Activated T-helper 1 cell treated with anti-CD3 and anti-CD28 coated beads, Interleukin-12 subunit alpha, Interleukin-12 subunit beta, Interleukin-2, Interleukin-4 antibody, amounts not matched to agents 30 ng/mL and 10 ng/mL and 1 ng/mL, durations not matched to agents 14 hours and 24 hours and 36 hours (primary cell): ENCODE measurements at regions not wholly inside any gene's neighbourhood (a gene's known extent, or its start where the extent isn't known, plus 50 kb on each side); places are given as distances from the start of the nearest gene placed in this dataset.

ENCODE experiments used
- DNase-seq: peaks from one replicate; pipeline ENCODE4 v3.0.0; 2021; ENCODE audit warnings: low spot score
- H3K27ac Mint-ChIP-seq: one replicate; pipeline ENCODE4 v1.8.0; 2021; ENCODE audit warnings: mild to moderate bottlenecking, mixed read lengths
- H3K27me3 Mint-ChIP-seq: one replicate; pipeline ENCODE4 v1.8.0; 2022; ENCODE audit warnings: mild to moderate bottlenecking, moderate library complexity, mixed read lengths; ENCODE audit not compliant: insufficient read depth
- H3K36me3 Mint-ChIP-seq: one replicate; pipeline ENCODE4 v1.8.0; 2021; ENCODE audit warnings: low read depth, mixed read lengths
- H3K4me1 Mint-ChIP-seq: one replicate; pipeline ENCODE4 v1.8.0; 2021; ENCODE audit warnings: low read depth, mixed read lengths
- H3K4me3 Mint-ChIP-seq: one replicate; pipeline ENCODE4 v1.8.0; 2021; ENCODE audit warnings: mild to moderate bottlenecking, moderate library complexity, mixed read lengths
- H3K9me3 Mint-ChIP-seq: one replicate; pipeline ENCODE4 v1.8.0; 2021; ENCODE audit warnings: mixed read lengths
- intact Hi-C: fragments of 100-400 bp; cut with micrococcal nuclease; formaldehyde crosslinking; loops from one replicate; pipeline ENCODE4 v1.15.1; 2024

- H3K27me3 Mint-ChIP-seq, result peaks cover 5% of the 10 kb centered on the region
- H3K36me3 Mint-ChIP-seq, result no peaks in the 10 kb centered on the region
- no peaks in the 10 kb centered on the region for H3K4me1 Mint-ChIP-seq
- no peak for DNase-seq
- intact Hi-C loops, result no loop called here
- H3K4me3 Mint-ChIP-seq, result no peak overlapping the region
- H3K9me3 Mint-ChIP-seq, result peaks cover 9% of the 10 kb centered on the region
- H3K27ac Mint-ChIP-seq, result no peak overlapping the region
Measured at GRCh38 chr6:14811775-14812428, 434.0 kb upstream of the JARID2 start.

GRCh38 chr6:14814016-14814415 is 431.9 kb upstream of the JARID2 start:
- intact Hi-C loops, result no loop called here
- H3K27ac Mint-ChIP-seq, result no peak overlapping the region

GRCh38 chr6:14816116-14816859 is 429.6 kb upstream of the JARID2 start:
- Mint-ChIP-seq H3K36me3 (peaks cover 2% of the 10 kb centered on the region), H3K4me1 (peaks cover 22% of the 10 kb centered on the region), H3K27me3 (peaks cover 3% of the 10 kb centered on the region), H3K9me3 (peaks cover 11% of the 10 kb centered on the region), H3K4me3 (no peak overlapping the region), H3K27ac (no peak overlapping the region)
- intact Hi-C loops, result no loop called here
- no peak for DNase-seq

More at GRCh38 chr6:14814016-14814415, 431.9 kb upstream of the JARID2 start:
- H3K36me3 Mint-ChIP-seq, result no peaks in the 10 kb centered on the region
- H3K9me3 Mint-ChIP-seq, result no peaks in the 10 kb centered on the region
- no peak for DNase-seq
- no peak overlapping the region for H3K4me3 Mint-ChIP-seq
- peaks cover 5% of the 10 kb centered on the region for H3K27me3 Mint-ChIP-seq
- peaks cover 3% of the 10 kb centered on the region for H3K4me1 Mint-ChIP-seq

GRCh38 chr6:14817074-14817473 is 428.8 kb upstream of the JARID2 start:
- H3K27ac Mint-ChIP-seq, result no peak overlapping the region
- H3K27me3 Mint-ChIP-seq, result peaks cover 3% of the 10 kb centered on the region
- H3K4me3 Mint-ChIP-seq, result no peak overlapping the region
- peaks cover 2% of the 10 kb centered on the region for H3K36me3 Mint-ChIP-seq
- H3K9me3 Mint-ChIP-seq, result peaks cover 11% of the 10 kb centered on the region
- DNase-seq, result no peak
- intact Hi-C loops, result no loop called here
- H3K4me1 Mint-ChIP-seq, result peaks cover 27% of the 10 kb centered on the region

- Mint-ChIP-seq H3K4me3 (no peak overlapping the region), H3K27ac (no peak overlapping the region), H3K27me3 (peaks cover 2% of the 10 kb centered on the region), H3K36me3 (peaks cover 2% of the 10 kb centered on the region), H3K4me1 (peaks cover 27% of the 10 kb centered on the region), H3K9me3 (peaks cover 11% of the 10 kb centered on the region)
- DNase-seq, result no peak
- intact Hi-C loops, result no loop called here
Measured at GRCh38 chr6:14818422-14818884, 427.4 kb upstream of the JARID2 start.

- intact Hi-C loops, result no loop called here
- Mint-ChIP-seq H3K36me3 (peaks cover 2% of the 10 kb centered on the region), H3K4me1 (peaks cover 27% of the 10 kb centered on the region), H3K27me3 (no peaks in the 10 kb centered on the region), H3K27ac (peak overlapping the region; percentile 8), H3K4me3 (no peak overlapping the region), H3K9me3 (peaks cover 11% of the 10 kb centered on the region)
- DNase-seq, result no peak
Measured at GRCh38 chr6:14819001-14819400, 426.9 kb upstream of the JARID2 start.

GRCh38 chr6:14819840-14820420 is 425.9 kb upstream of the JARID2 start:
- H3K36me3 Mint-ChIP-seq, result peaks cover 2% of the 10 kb centered on the region
- no peak overlapping the region for H3K4me3 Mint-ChIP-seq
- intact Hi-C loops, result loop anchor here (1.0 to 2.0 kb wide), 3 partner anchors 21 to 87 kb away; no protein-coding TSS in a partner anchor

GRCh38 chr6:14822012-14822553 is 423.8 kb upstream of the JARID2 start:
- H3K9me3 Mint-ChIP-seq, result peaks cover 11% of the 10 kb centered on the region
- no peaks in the 10 kb centered on the region for H3K27me3 Mint-ChIP-seq
- DNase-seq, result no peak
- H3K4me3 Mint-ChIP-seq, result no peak overlapping the region
- intact Hi-C loops, result no loop called here
- H3K36me3 Mint-ChIP-seq, result peaks cover 2% of the 10 kb centered on the region
- H3K4me1 Mint-ChIP-seq, result peaks cover 35% of the 10 kb centered on the region
- no peak overlapping the region for H3K27ac Mint-ChIP-seq

More at GRCh38 chr6:14819840-14820420, 425.9 kb upstream of the JARID2 start:
- DNase-seq, result no peak
- Mint-ChIP-seq H3K9me3 (peaks cover 11% of the 10 kb centered on the region), H3K27ac (no peak overlapping the region), H3K27me3 (no peaks in the 10 kb centered on the region), H3K4me1 (peaks cover 33% of the 10 kb centered on the region)

- Mint-ChIP-seq H3K9me3 (peaks cover 11% of the 10 kb centered on the region), H3K4me3 (no peak overlapping the region), H3K36me3 (peaks cover 2% of the 10 kb centered on the region), H3K4me1 (peaks cover 35% of the 10 kb centered on the region), H3K27me3 (no peaks in the 10 kb centered on the region), H3K27ac (no peak overlapping the region)
- DNase-seq, result no peak
- intact Hi-C loops, result no loop called here
Measured at GRCh38 chr6:14822679-14823078, 423.2 kb upstream of the JARID2 start.

- no peak overlapping the region for H3K27ac Mint-ChIP-seq
- intact Hi-C loops, result no loop called here
Measured at GRCh38 chr6:14824060-14824459, 421.8 kb upstream of the JARID2 start.

GRCh38 chr6:14824484-14825275 is 421.2 kb upstream of the JARID2 start:
- no peaks in the 10 kb centered on the region for H3K27me3 Mint-ChIP-seq
- peaks cover 2% of the 10 kb centered on the region for H3K36me3 Mint-ChIP-seq
- peaks cover 7% of the 10 kb centered on the region for H3K9me3 Mint-ChIP-seq
- DNase-seq, result no peak
- peaks cover 25% of the 10 kb centered on the region for H3K4me1 Mint-ChIP-seq
- no peak overlapping the region for H3K4me3 Mint-ChIP-seq
- H3K27ac Mint-ChIP-seq, result no peak overlapping the region
- intact Hi-C loops, result no loop called here

More at GRCh38 chr6:14824060-14824459, 421.8 kb upstream of the JARID2 start:
- H3K4me1 Mint-ChIP-seq, result peaks cover 31% of the 10 kb centered on the region
- H3K4me3 Mint-ChIP-seq, result no peak overlapping the region
- peaks cover 11% of the 10 kb centered on the region for H3K9me3 Mint-ChIP-seq
- DNase-seq, result no peak
- H3K27me3 Mint-ChIP-seq, result no peaks in the 10 kb centered on the region
- peaks cover 2% of the 10 kb centered on the region for H3K36me3 Mint-ChIP-seq

GRCh38 chr6:14826456-14826855 is 419.4 kb upstream of the JARID2 start:
- Mint-ChIP-seq H3K27ac (no peak overlapping the region), H3K9me3 (peaks cover 6% of the 10 kb centered on the region), H3K4me1 (peaks cover 11% of the 10 kb centered on the region), H3K36me3 (no peaks in the 10 kb centered on the region), H3K27me3 (no peaks in the 10 kb centered on the region), H3K4me3 (no peak overlapping the region)
- DNase-seq, result no peak
- intact Hi-C loops, result no loop called here
